Caco-2 (cell line): ENCODE measurements at regions not wholly inside any gene's neighbourhood (a gene's known extent, or its start where the extent isn't known, plus 50 kb on each side); places are given as distances from the start of the nearest gene placed in this dataset.

Experiments
- BruUV-seq: library from RNA; stranded (reverse); fragments of 400-500 nt; replicated peaks from 2 replicates; lab custom pipeline; 2021; lab: Mats Ljungman, UMichigan
- CTCF ChIA-PET: fragments of 300-600 bp; sonication (Branson Sonifier 250); formaldehyde crosslinking; loops from one replicate; lab custom pipeline; 2022; ENCODE audit warnings: antibody characterized with exemption; lab: Charles Lee
- POLR2A ChIA-PET: fragments of 300-600 bp; sonication (Branson Sonifier 250); formaldehyde crosslinking; loops from one replicate; lab custom pipeline; 2022; ENCODE audit warnings: antibody characterized with exemption; lab: Charles Lee
- DNase-seq, 2 experiments: peaks; one replicate each; pipeline versions ENCODE4 v3.0.0 to v3.0.0-alpha.2; 2020 to 2022
- H3K27me3 ChIP-seq: replicated peaks from 2 replicates; pipeline ENCODE4 v1.6.0; 2011; ENCODE audit warnings: low read length; ENCODE audit not compliant: control insufficient read depth, insufficient read depth
- H3K36me3 ChIP-seq: 2 replicates; pipeline ENCODE4 v1.5.1; 2011; ENCODE audit warnings: low read length; ENCODE audit not compliant: control insufficient read depth, insufficient read depth
- H3K4me1 ChIP-seq: fragments of 250-450 bp; sonication (Bioruptor Pico); 2 replicates; pipeline ENCODE4 v1.5.1; 2020; ENCODE audit warnings: mild to moderate bottlenecking
- H3K4me3 ChIP-seq: 2 replicates; pipeline ENCODE4 v1.5.1; 2011; ENCODE audit warnings: low read depth, mild to moderate bottlenecking, control low read depth, low read length
- H3K9me3 ChIP-seq: fragments of 250-450 bp; sonication (Bioruptor Pico); 2 replicates; pipeline ENCODE4 v1.5.1; 2020; ENCODE audit warnings: mild to moderate bottlenecking, moderate library complexity
- H3K27ac Mint-ChIP-seq: one replicate; pipeline ENCODE4 v1.8.0; 2022; ENCODE audit warnings: mixed read lengths; ENCODE audit not compliant: unreplicated experiment
- H3K27me3 Mint-ChIP-seq: one replicate; pipeline ENCODE4 v1.8.0; 2022; ENCODE audit warnings: mixed read lengths; ENCODE audit not compliant: insufficient read depth, unreplicated experiment
- H3K36me3 Mint-ChIP-seq: one replicate; pipeline ENCODE4 v1.8.0; 2022; ENCODE audit warnings: mild to moderate bottlenecking, mixed read lengths; ENCODE audit not compliant: insufficient read depth, unreplicated experiment
- H3K4me1 Mint-ChIP-seq: one replicate; pipeline ENCODE4 v1.8.0; 2022; ENCODE audit warnings: low read depth, mixed read lengths; ENCODE audit not compliant: unreplicated experiment
- H3K4me3 Mint-ChIP-seq: one replicate; pipeline ENCODE4 v1.8.0; 2022; ENCODE audit warnings: mild to moderate bottlenecking, moderate library complexity, mixed read lengths; ENCODE audit not compliant: unreplicated experiment
- H3K9me3 Mint-ChIP-seq: one replicate; pipeline ENCODE4 v1.8.0; 2022; ENCODE audit warnings: mixed read lengths; ENCODE audit not compliant: unreplicated experiment
- intact Hi-C: fragments of 100-400 bp; cut with micrococcal nuclease; formaldehyde crosslinking; loops from one replicate; pipeline ENCODE4 v1.10.0; 2022; ENCODE audit not compliant: unreplicated experiment
- TF ChIP-seq, protein P1 (sequence below), 2 experiments: fragments of 200-600 bp in 1 of 2; IDR thresholded peaks; 1 replicate in 1 of 2; 2 replicates in 1 of 2; pipeline versions ENCODE4 v1.5.1 to v1.8.0; 2011 to 2022; ENCODE audit warnings: antibody characterized with exemption in 1 of 2, control low read depth in 1 of 2, inconsistent platforms in 1 of 2, low read depth in 1 of 2, low read length in 1 of 2, mild to moderate bottlenecking in 1 of 2, moderate library complexity in 1 of 2; ENCODE audit not compliant: insufficient read depth in 1 of 2, severe bottlenecking in 1 of 2, unreplicated experiment in 1 of 2

- Histone ChIP-seq H3K4me3 (no peak overlapping the region), H3K27me3 (no peaks in the 10 kb centered on the region), H3K9me3 (no peaks in the 10 kb centered on the region), H3K4me1 (no peaks in the 10 kb centered on the region), H3K36me3 (no peaks in the 10 kb centered on the region)
- Mint-ChIP-seq H3K4me1 (no peaks in the 10 kb centered on the region), H3K27me3 (no peaks in the 10 kb centered on the region), H3K4me3 (no peak overlapping the region), H3K36me3 (no peaks in the 10 kb centered on the region), H3K9me3 (no peaks in the 10 kb centered on the region), H3K27ac (no peak overlapping the region)
- TF ChIP-seq, protein P1, sequence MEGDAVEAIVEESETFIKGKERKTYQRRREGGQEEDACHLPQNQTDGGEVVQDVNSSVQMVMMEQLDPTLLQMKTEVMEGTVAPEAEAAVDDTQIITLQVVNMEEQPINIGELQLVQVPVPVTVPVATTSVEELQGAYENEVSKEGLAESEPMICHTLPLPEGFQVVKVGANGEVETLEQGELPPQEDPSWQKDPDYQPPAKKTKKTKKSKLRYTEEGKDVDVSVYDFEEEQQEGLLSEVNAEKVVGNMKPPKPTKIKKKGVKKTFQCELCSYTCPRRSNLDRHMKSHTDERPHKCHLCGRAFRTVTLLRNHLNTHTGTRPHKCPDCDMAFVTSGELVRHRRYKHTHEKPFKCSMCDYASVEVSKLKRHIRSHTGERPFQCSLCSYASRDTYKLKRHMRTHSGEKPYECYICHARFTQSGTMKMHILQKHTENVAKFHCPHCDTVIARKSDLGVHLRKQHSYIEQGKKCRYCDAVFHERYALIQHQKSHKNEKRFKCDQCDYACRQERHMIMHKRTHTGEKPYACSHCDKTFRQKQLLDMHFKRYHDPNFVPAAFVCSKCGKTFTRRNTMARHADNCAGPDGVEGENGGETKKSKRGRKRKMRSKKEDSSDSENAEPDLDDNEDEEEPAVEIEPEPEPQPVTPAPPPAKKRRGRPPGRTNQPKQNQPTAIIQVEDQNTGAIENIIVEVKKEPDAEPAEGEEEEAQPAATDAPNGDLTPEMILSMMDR (IDR thresholded peaks at IDR 0.05; ENCODE audit: insufficient read depth in 1 of 2, low read depth in 1 of 2, low read length in 1 of 2, severe bottlenecking in 1 of 2, unreplicated experiment in 1 of 2) = no peak
- ChIA-PET CTCF (no interaction called here), POLR2A (no interaction called here)
- no peak for DNase-seq
- intact Hi-C loops = loop anchor here (10.0 kb wide), 1 partner anchor 124 kb away; no protein-coding TSS in a partner anchor
- no TSS peak for BruUV-seq
Observed at GRCh38 chr6:104400844-104401243, 458.9 kb downstream of the HACE1 start.

DNA sequence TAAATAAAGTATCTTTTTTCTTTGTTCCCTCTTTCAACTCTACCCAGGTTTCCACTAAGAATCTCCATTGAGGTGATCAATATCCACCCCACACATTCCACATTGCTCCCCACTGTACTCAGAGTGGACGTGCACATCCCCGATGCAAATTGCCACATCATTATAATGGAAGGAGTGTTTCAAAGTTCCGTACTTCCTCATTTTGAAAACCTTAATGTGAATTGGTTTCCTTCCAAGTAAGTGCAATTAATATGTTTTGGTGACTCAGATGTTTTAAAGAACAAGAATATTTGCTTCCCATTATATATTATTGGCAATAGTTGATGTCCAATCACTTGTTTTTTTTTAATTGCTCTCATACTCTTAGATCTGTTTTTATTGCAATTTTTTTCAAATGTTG, 463.6 kb downstream of the HACE1 start:
- H3K27ac Mint-ChIP-seq = no peak overlapping the region
- TF ChIP-seq, protein P1 (IDR thresholded peaks at IDR 0.05; ENCODE audit: insufficient read depth in 1 of 2, low read depth in 1 of 2, low read length in 1 of 2, severe bottlenecking in 1 of 2, unreplicated experiment in 1 of 2) = no peak
- Histone ChIP-seq H3K4me3 (no peak overlapping the region), H3K9me3 (no peaks in the 10 kb centered on the region), H3K36me3 (no peaks in the 10 kb centered on the region), H3K27me3 (no peaks in the 10 kb centered on the region), H3K4me1 (no peaks in the 10 kb centered on the region)
- BruUV-seq = no TSS peak
- H3K27me3 Mint-ChIP-seq = no peaks in the 10 kb centered on the region
- no peaks in the 10 kb centered on the region for H3K4me1 Mint-ChIP-seq
- no peak overlapping the region for H3K4me3 Mint-ChIP-seq
- POLR2A ChIA-PET = no interaction called here
- CTCF ChIA-PET = no interaction called here
- no peaks in the 10 kb centered on the region for H3K36me3 Mint-ChIP-seq
- no peaks in the 10 kb centered on the region for H3K9me3 Mint-ChIP-seq
- no peak for DNase-seq
- intact Hi-C loops = no loop called here

DNA sequence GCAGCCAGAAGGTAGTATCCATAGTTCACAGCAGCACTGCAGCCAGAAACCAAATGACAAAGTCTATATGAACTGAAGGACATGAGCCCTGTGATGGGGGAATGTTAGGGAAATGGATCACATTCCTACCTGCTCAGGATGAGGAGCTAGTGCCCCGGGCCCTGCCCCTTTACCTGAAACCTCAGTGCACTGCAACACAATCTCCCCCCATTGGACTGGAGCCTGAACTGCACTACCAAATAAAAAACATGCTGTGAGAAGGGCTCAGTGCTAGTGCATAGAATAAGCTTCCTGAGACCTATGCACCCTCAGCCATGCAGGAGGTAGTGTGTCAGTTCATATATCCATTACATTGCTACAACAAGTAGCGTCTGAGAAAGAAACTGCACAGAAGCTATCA, 477.8 kb downstream of the HACE1 start:
- intact Hi-C loops = no loop called here
- H3K4me3 Mint-ChIP-seq = no peak overlapping the region
- H3K4me3 ChIP-seq = no peak overlapping the region
- H3K27me3 Mint-ChIP-seq = no peaks in the 10 kb centered on the region
- peak; percentile 3 to 28 for DNase-seq
- H3K9me3 ChIP-seq = no peaks in the 10 kb centered on the region
- TF ChIP-seq, protein P1 (IDR thresholded peaks at IDR 0.05; ENCODE audit: insufficient read depth in 1 of 2, low read depth in 1 of 2, low read length in 1 of 2, severe bottlenecking in 1 of 2, unreplicated experiment in 1 of 2) = no peak
- H3K36me3 Mint-ChIP-seq = no peaks in the 10 kb centered on the region
- POLR2A ChIA-PET = no interaction called here
- no peaks in the 10 kb centered on the region for H3K27me3 ChIP-seq
- no peaks in the 10 kb centered on the region for H3K36me3 ChIP-seq
- no peaks in the 10 kb centered on the region for H3K4me1 ChIP-seq
- CTCF ChIA-PET = no interaction called here
- no peak overlapping the region for H3K27ac Mint-ChIP-seq
- no TSS peak for BruUV-seq
- no peaks in the 10 kb centered on the region for H3K9me3 Mint-ChIP-seq
- H3K4me1 Mint-ChIP-seq = no peaks in the 10 kb centered on the region
